PC-3 (cell line): ENCODE measurements at regions not wholly inside any gene's neighbourhood (a gene's known extent, or its start where the extent isn't known, plus 50 kb on each side); places are given as distances from the start of the nearest gene placed in this dataset.

ENCODE experiments used
- ATAC-seq: fragments of 200-7000 bp; cut with Tn5 transposase; 2 replicates; pipeline ENCODE4 v1.9.1; 2020; ENCODE audit warnings: mild to moderate bottlenecking, moderate library complexity
- BruUV-seq: library from RNA; stranded (reverse); fragments of 400-500 nt; replicated peaks from 2 replicates; lab custom pipeline; 2021; lab: Mats Ljungman, UMichigan
- CTCF ChIA-PET: fragments of 300-600 bp; sonication (Branson Sonifier 250); formaldehyde crosslinking; loops from one replicate; lab custom pipeline; 2022; ENCODE audit warnings: antibody characterized with exemption; lab: Charles Lee
- POLR2A ChIA-PET: fragments of 300-600 bp; sonication (Branson Sonifier 250); formaldehyde crosslinking; loops from one replicate; lab custom pipeline; 2022; ENCODE audit warnings: antibody characterized with exemption; ENCODE audit not compliant: unreplicated experiment; lab: Charles Lee
- DNase-seq: peaks from one replicate; pipeline ENCODE4 v3.0.0-alpha.2; 2015
- H2AFZ ChIP-seq: fragments of 300-600 bp; sonication (generic); 2 replicates; pipeline ENCODE4 v1.6.0; 2016; ENCODE audit warnings: antibody characterized with exemption, low read length
- H3F3A ChIP-seq: fragments of 300-600 bp; sonication (generic); one replicate; pipeline ENCODE4 v1.6.0; 2017; ENCODE audit warnings: antibody characterized with exemption, low read length, control low read depth, mild to moderate bottlenecking; ENCODE audit not compliant: unreplicated experiment
- H3K27ac ChIP-seq: fragments of 300-600 bp; sonication (generic); 2 replicates; pipeline ENCODE4 v1.5.1; 2016; ENCODE audit warnings: mild to moderate bottlenecking, low read length
- H3K27me3 ChIP-seq: fragments of 300-600 bp; sonication (generic); 2 replicates; pipeline ENCODE4 v1.6.1; 2016; ENCODE audit warnings: low read length, mixed read lengths
- H3K36me3 ChIP-seq: fragments of 300-600 bp; sonication (generic); 2 replicates; pipeline ENCODE4 v1.6.1; 2016; ENCODE audit warnings: low read depth, mixed run types, low read length, mixed read lengths
- H3K4me1 ChIP-seq: fragments of 300-600 bp; sonication (generic); 2 replicates; pipeline ENCODE4 v1.5.1; 2016; ENCODE audit warnings: low read length; ENCODE audit not compliant: insufficient read depth
- H3K4me2 ChIP-seq: fragments of 300-600 bp; sonication (generic); 2 replicates; pipeline ENCODE4 v1.6.0; 2016; ENCODE audit warnings: low read length
- H3K4me3 ChIP-seq: fragments of 300-600 bp; sonication (generic); 2 replicates; pipeline ENCODE4 v1.5.1; 2016; ENCODE audit warnings: mild to moderate bottlenecking, low read length, mixed read lengths
- H3K79me2 ChIP-seq: fragments of 300-600 bp; sonication (generic); 2 replicates; pipeline ENCODE4 v1.6.1; 2017; ENCODE audit warnings: low read length, mixed read lengths
- H3K9ac ChIP-seq: fragments of 300-600 bp; sonication (generic); 2 replicates; pipeline ENCODE4 v1.6.0; 2016; ENCODE audit warnings: mild to moderate bottlenecking, low read length
- H3K9me2 ChIP-seq: fragments of 300-600 bp; sonication (generic); replicated peaks from 2 replicates; pipeline ENCODE4 v1.6.1; 2016; ENCODE audit warnings: mixed run types, low read length, mixed read lengths
- H3K9me3 ChIP-seq: fragments of 300-600 bp; sonication (generic); 2 replicates; pipeline ENCODE4 v1.6.1; 2016; ENCODE audit warnings: low read length, mixed read lengths
- H4K20me1 ChIP-seq: fragments of 300-600 bp; sonication (generic); 2 replicates; pipeline ENCODE4 v1.6.1; 2016; ENCODE audit warnings: low read length, mixed read lengths
- EZH2 ChIP-seq: fragments of 300-600 bp; sonication (generic); IDR thresholded peaks from one replicate; pipeline ENCODE4 v1.6.1; 2017; ENCODE audit warnings: antibody characterized with exemption, mild to moderate bottlenecking, low read length; ENCODE audit not compliant: unreplicated experiment
- EZH2phosphoT487 ChIP-seq: fragments of 300-600 bp; sonication (generic); IDR thresholded peaks from 2 replicates; pipeline ENCODE4 v1.6.1; 2018; ENCODE audit warnings: mild to moderate bottlenecking, antibody characterized with exemption, low read length, borderline replicate concordance
- intact Hi-C: fragments of 100-400 bp; cut with micrococcal nuclease; formaldehyde crosslinking; loops from 2 replicates; pipeline ENCODE4 v1.9.0; 2023
- TF ChIP-seq, protein P1 (sequence below): fragments of 300-600 bp; sonication (generic); conservative IDR thresholded peaks from 2 replicates; pipeline ENCODE4 v1.5.1; 2017; ENCODE audit warnings: antibody characterized with exemption, low read depth, mild to moderate bottlenecking, low read length

DNA sequence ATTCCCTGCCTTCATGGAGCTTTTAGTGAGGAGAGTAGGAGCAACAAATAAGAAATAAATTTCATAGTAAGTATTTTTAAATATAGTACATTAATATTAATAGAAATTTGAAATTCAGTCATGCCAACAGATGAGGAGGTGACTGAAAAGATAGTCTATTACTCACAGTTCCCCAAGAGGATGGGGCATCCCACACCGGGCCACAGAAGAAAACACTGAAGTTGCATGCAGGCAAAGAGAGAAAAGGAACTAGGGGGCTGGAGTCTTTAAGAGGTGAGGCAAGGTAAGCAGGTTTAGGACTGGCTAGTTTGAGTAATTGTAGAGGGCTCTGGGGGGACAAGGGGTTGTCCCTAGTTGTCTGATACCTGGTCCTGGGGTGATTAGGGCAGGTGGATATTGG, 120.1 kb upstream of the UMPS start:
- TF ChIP-seq EZH2phosphoT487 (no peak), EZH2 (no peak)
- TF ChIP-seq, protein P1, sequence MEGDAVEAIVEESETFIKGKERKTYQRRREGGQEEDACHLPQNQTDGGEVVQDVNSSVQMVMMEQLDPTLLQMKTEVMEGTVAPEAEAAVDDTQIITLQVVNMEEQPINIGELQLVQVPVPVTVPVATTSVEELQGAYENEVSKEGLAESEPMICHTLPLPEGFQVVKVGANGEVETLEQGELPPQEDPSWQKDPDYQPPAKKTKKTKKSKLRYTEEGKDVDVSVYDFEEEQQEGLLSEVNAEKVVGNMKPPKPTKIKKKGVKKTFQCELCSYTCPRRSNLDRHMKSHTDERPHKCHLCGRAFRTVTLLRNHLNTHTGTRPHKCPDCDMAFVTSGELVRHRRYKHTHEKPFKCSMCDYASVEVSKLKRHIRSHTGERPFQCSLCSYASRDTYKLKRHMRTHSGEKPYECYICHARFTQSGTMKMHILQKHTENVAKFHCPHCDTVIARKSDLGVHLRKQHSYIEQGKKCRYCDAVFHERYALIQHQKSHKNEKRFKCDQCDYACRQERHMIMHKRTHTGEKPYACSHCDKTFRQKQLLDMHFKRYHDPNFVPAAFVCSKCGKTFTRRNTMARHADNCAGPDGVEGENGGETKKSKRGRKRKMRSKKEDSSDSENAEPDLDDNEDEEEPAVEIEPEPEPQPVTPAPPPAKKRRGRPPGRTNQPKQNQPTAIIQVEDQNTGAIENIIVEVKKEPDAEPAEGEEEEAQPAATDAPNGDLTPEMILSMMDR: no peak
- H2AFZ ChIP-seq: no peak overlapping the region
- no peaks in the 10 kb centered on the region for H3K79me2 ChIP-seq
- no peaks in the 10 kb centered on the region for H3K36me3 ChIP-seq
- ChIA-PET CTCF (no interaction called here), POLR2A (no interaction called here)
- no peaks in the 10 kb centered on the region for H3K9me2 ChIP-seq
- BruUV-seq: no TSS peak
- intact Hi-C loops: no loop called here
- no peak overlapping the region for H3K27ac ChIP-seq
- ATAC-seq (no peak), DNase-seq (no peak)
- peaks cover 30% of the 10 kb centered on the region for H3K4me1 ChIP-seq
- no peaks in the 10 kb centered on the region for H4K20me1 ChIP-seq
- no peaks in the 10 kb centered on the region for H3K9me3 ChIP-seq
- no peak overlapping the region for H3K4me3 ChIP-seq
- no peak overlapping the region for H3K4me2 ChIP-seq
- H3F3A ChIP-seq: no peaks in the 10 kb centered on the region
- no peak overlapping the region for H3K9ac ChIP-seq
- H3K27me3 ChIP-seq: no peaks in the 10 kb centered on the region

GRCh38 chr3:124611520-124611919, 118.7 kb upstream of the UMPS start:
- H3F3A ChIP-seq: no peaks in the 10 kb centered on the region
- H3K36me3 ChIP-seq: no peaks in the 10 kb centered on the region
- H3K27ac ChIP-seq: no peak overlapping the region
- DNase-seq: no peak
- H3K27me3 ChIP-seq: no peaks in the 10 kb centered on the region
- ATAC-seq: no peak
- H3K9me3 ChIP-seq: no peaks in the 10 kb centered on the region
- no TSS peak for BruUV-seq
- intact Hi-C loops: no loop called here
- TF ChIP-seq, protein P1: no peak
- TF ChIP-seq EZH2phosphoT487 (no peak), EZH2 (no peak)
- ChIA-PET CTCF (no interaction called here), POLR2A (no interaction called here)
- H3K9me2 ChIP-seq: no peaks in the 10 kb centered on the region
- no peaks in the 10 kb centered on the region for H4K20me1 ChIP-seq
- H3K4me2 ChIP-seq: no peak overlapping the region
- no peaks in the 10 kb centered on the region for H3K79me2 ChIP-seq
- no peak overlapping the region for H3K9ac ChIP-seq
- H3K4me3 ChIP-seq: no peak overlapping the region
- H3K4me1 ChIP-seq: peaks cover 18% of the 10 kb centered on the region
- H2AFZ ChIP-seq: no peak overlapping the region

- H3K9me3 ChIP-seq: no peaks in the 10 kb centered on the region
- H3K4me1 ChIP-seq: no peaks in the 10 kb centered on the region; the same call in 1 of the 2 replicates
- no TSS peak for BruUV-seq
- TF ChIP-seq, protein P1: no peak
- no peak for TF ChIP-seq EZH2
- no peak for TF ChIP-seq EZH2phosphoT487
- H2AFZ ChIP-seq: no peak overlapping the region
- ChIA-PET POLR2A (no interaction called here), CTCF (no interaction called here)
- DNase-seq: no peak
- no peaks in the 10 kb centered on the region for H4K20me1 ChIP-seq
- H3K27me3 ChIP-seq: no peaks in the 10 kb centered on the region
- no peak overlapping the region for H3K9ac ChIP-seq
- H3K4me2 ChIP-seq: no peak overlapping the region
- no peak overlapping the region for H3K27ac ChIP-seq
- no peaks in the 10 kb centered on the region for H3K9me2 ChIP-seq
- no peaks in the 10 kb centered on the region for H3F3A ChIP-seq
- H3K4me3 ChIP-seq: no peak overlapping the region
- H3K79me2 ChIP-seq: no peaks in the 10 kb centered on the region
- ATAC-seq: no peak
- H3K36me3 ChIP-seq: no peaks in the 10 kb centered on the region
- intact Hi-C loops: no loop called here
These were observed 114.2 kb upstream of the UMPS start for GRCh38 chr3:124615896-124616543.
